Psoas muscle (tissue), 7 donors: ENCODE measurements at regions not wholly inside any gene's neighbourhood (a gene's known extent, or its start where the extent isn't known, plus 50 kb on each side); places are given as distances from the start of the nearest gene placed in this dataset.

ENCODE experiments used
- ATAC-seq, 4 donors: fragments of 200-7000 bp; cut with Tn5 transposase; one replicate each; pipeline ENCODE4 v1.9.1; 2020; ENCODE audit warnings: moderate library complexity in 3 of 4, mild to moderate bottlenecking in 2 of 4
- DNase-seq, 2 donors: peaks; one replicate each; pipeline ENCODE4 v3.0.0-alpha.2; 2020
- H3K27ac ChIP-seq: fragments of 200-600 bp; one replicate; pipeline ENCODE4 v1.8.0; 2022
- H3K27me3 ChIP-seq, 3 donors: fragments of 200-600 bp in 1 of 3; one replicate each; pipeline versions ENCODE4 v1.6.1 to v1.8.0; 2013 to 2022; ENCODE audit warnings: low read length in 2 of 3, mild to moderate bottlenecking in 2 of 3, moderate library complexity in 1 of 3; ENCODE audit not compliant: insufficient read depth in 3 of 3
- H3K36me3 ChIP-seq, 2 donors: fragments of 200-600 bp in 1 of 2; one replicate each; pipeline versions ENCODE4 v1.6.1 to v1.8.0; 2013 to 2022; ENCODE audit warnings: low read depth in 1 of 2, mild to moderate bottlenecking in 1 of 2, moderate library complexity in 1 of 2; ENCODE audit not compliant: insufficient read depth in 1 of 2
- H3K4me1 ChIP-seq: fragments of 200-600 bp; one replicate; pipeline ENCODE4 v1.8.0; 2022
- H3K4me3 ChIP-seq: fragments of 200-600 bp; one replicate; pipeline ENCODE4 v1.8.0; 2022; ENCODE audit warnings: mild to moderate bottlenecking
- H3K9me3 ChIP-seq: fragments of 200-600 bp; one replicate; pipeline ENCODE4 v1.8.0; 2022
- WGBS, 3 donors: extraction: QIAGEN DNeasy Blood & Tissue Kit; methylation state at CpG; one replicate each; pipeline versions ENCODE4 v1.1.6 to v1.1.7; 2013; 5-methylcytosine and 5-hydroxymethylcytosine counted together
- intact Hi-C, 2 donors: fragments of 100-400 bp; cut with DNase I; formaldehyde crosslinking; loops; one replicate each; pipeline versions ENCODE4 v1.11.0 to v1.14.2; 2022
- TF ChIP-seq, protein P1 (sequence below): fragments of 200-600 bp; IDR thresholded peaks from one replicate; pipeline ENCODE4 v1.8.0; 2022; ENCODE audit warnings: antibody characterized with exemption
- donor health status: healthy with polysubstance abuse.
- donor health status: DM: no; HTN: no; CAD: no; lungs with moderate emphysema.
- donor health status: Bipolar disorder and iron deficiency.
- donor health status: healthy.
- donor health status: DM: yes; HTN: yes; CAD: no.
- donor health status: DM: no; HTN: no; CAD: no.
- donor health status: DM: yes; HTN: yes; CAD: no.

DNA sequence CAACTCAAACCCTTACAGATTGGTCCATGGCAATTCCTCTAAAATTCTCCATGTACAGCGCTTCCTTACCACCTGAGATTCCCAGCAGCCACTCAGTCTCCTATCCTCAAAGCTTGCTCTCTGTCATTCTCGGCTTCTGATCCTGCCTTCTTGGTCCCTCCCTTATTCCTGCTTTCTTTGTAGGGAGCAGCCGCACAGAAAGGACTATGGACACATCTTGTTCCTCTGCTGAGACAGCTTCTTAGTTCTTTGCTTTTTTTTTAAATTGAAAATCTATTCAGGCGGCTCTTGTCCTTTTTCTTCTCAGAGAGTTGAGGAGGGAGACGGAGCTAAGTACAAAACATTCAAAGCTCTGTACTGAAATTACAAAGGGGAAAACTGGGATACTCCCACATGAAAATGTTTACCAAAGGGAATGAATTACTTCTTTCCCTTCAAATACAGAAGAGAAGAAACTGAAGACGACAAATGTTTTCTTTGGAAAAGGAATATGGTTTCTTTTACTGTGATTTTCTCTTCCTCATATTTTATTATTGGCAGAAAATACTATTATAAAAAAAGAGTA lies 285.1 kb downstream of the IL20RB start:
- H3K4me1 ChIP-seq, result no peaks in the 10 kb centered on the region
- H3K4me3 ChIP-seq, result no peak overlapping the region
- DNase-seq (no peak), ATAC-seq (no peak)
- TF ChIP-seq, protein P1, sequence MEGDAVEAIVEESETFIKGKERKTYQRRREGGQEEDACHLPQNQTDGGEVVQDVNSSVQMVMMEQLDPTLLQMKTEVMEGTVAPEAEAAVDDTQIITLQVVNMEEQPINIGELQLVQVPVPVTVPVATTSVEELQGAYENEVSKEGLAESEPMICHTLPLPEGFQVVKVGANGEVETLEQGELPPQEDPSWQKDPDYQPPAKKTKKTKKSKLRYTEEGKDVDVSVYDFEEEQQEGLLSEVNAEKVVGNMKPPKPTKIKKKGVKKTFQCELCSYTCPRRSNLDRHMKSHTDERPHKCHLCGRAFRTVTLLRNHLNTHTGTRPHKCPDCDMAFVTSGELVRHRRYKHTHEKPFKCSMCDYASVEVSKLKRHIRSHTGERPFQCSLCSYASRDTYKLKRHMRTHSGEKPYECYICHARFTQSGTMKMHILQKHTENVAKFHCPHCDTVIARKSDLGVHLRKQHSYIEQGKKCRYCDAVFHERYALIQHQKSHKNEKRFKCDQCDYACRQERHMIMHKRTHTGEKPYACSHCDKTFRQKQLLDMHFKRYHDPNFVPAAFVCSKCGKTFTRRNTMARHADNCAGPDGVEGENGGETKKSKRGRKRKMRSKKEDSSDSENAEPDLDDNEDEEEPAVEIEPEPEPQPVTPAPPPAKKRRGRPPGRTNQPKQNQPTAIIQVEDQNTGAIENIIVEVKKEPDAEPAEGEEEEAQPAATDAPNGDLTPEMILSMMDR, result no peak
- intact Hi-C loops, result no loop called here
- H3K36me3 ChIP-seq, result no peaks in the 10 kb centered on the region
- no peak overlapping the region for H3K27ac ChIP-seq
- 82 to 85% (median 83%) methylated on average over 6 of the region's 6 CpGs for WGBS, 3 donors
- H3K27me3 ChIP-seq, result no peaks in the 10 kb centered on the region
- H3K9me3 ChIP-seq, result no peaks in the 10 kb centered on the region

DNA sequence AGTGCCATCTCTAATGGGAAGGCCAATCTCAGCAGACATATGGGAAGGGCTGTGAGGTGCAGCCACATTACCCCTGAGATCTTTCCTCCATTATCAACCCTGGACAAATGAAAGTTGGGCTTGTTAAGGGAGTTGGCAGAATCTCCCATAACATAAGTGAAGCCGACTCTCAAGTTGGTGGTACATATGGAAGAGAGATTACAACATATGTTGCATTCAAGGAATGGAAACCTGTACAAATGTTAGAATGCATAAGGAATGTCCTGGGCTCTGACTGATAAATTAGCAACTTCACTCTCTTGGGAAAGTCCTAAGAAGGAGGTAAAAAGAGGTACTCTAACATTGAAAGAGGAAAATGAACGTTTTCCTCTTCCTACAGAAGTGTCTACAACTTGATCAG lies 288.7 kb downstream of the IL20RB start:
- no peaks in the 10 kb centered on the region for H3K27me3 ChIP-seq
- H3K4me3 ChIP-seq, result no peak overlapping the region
- H3K27ac ChIP-seq, result no peak overlapping the region
- no peak for DNase-seq
- intact Hi-C loops, result no loop called here
- H3K4me1 ChIP-seq, result no peaks in the 10 kb centered on the region
- WGBS, 3 donors, result 57 to 65% (median 61%) methylated on average over 2 of the region's 2 CpGs
- TF ChIP-seq, protein P1, result no peak
- no peaks in the 10 kb centered on the region for H3K36me3 ChIP-seq
- no peak for ATAC-seq
- H3K9me3 ChIP-seq, result no peaks in the 10 kb centered on the region

DNA sequence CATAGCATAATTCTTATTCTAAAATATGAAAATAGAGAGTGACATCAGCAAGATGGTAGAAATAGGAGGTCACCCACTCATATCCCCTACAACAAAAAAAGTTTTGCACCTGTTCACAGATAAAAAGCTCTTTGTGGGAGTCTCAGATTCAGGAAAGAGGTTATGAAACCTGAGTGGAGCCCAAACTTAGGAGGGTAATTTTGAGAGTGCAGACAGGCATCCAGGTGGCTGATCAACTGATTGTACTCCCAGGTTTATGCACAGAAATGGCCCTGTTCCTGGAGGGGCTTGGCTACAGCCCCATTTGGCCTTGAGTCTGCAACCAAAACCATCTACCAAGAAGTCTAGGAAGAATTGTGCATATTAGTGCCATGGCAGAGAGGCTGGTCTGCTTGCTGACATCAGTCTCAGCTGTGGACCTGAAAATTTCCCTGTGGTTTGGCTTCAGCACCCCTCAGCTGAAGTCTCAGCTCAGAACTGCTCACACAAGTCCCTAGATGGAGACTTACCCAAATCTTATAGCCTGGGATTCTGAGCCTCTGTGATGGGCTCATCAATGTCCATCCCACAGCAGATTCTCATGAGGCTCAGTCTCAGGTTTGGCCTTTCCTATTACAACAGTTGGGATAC lies 291.6 kb downstream of the IL20RB start:
- H3K4me1 ChIP-seq, result no peaks in the 10 kb centered on the region
- H3K4me3 ChIP-seq, result no peak overlapping the region
- no peaks in the 10 kb centered on the region for H3K27me3 ChIP-seq
- TF ChIP-seq, protein P1, result no peak
- intact Hi-C loops, result no loop called here
- ATAC-seq (no peak), DNase-seq (no peak)
- H3K27ac ChIP-seq, result no peak overlapping the region
- H3K36me3 ChIP-seq, result no peaks in the 10 kb centered on the region
- peaks cover 3% of the 10 kb centered on the region for H3K9me3 ChIP-seq

DNA sequence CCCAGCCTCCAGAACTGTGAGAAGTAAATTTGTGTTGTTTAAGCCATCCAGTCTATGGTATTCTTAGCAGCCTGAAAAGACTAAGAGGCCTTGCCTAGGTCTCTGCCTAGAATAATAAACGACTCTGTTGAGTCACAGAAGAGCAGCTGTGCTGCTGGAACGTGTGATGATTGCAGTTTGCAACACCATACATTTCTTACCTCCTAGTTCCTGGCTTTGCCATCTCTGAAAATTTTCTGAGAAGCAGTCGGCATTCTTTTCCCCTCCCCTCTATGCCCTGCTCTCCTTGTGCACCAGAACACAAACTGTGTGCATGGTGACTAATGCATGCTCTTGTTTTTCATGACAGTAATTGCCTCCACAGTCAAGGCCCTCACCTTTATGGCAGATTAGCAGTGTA lies 301.3 kb downstream of the IL20RB start:
- DNase-seq (no peak), ATAC-seq (no peak)
- 14 to 23% (median 15%) methylated on average over 3 of the region's 3 CpGs for WGBS, 3 donors
- Histone ChIP-seq H3K27me3 (no peaks in the 10 kb centered on the region), H3K4me3 (no peak overlapping the region), H3K36me3 (no peaks in the 10 kb centered on the region), H3K27ac (no peak overlapping the region), H3K9me3 (no peaks in the 10 kb centered on the region), H3K4me1 (no peaks in the 10 kb centered on the region)
- intact Hi-C loops, result no loop called here
- TF ChIP-seq, protein P1, result no peak

DNA sequence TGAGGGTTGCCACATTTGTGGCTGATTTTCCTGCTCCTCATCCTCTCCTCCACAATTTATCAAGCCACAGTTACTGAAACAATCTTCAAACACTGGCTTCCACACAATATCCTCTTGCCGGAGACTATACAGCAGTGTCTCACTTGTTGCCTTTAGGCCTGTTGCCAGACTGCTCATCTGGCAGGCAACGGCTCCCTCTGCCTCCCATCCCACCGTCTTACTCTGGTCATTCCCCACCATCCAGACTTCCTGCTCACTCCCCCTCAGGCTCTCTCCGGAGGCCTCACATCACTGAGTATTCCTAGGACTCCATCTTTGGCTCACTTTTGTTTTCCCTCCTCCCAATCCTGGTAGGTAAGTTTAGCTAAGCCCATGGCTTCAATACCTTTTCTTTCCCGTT lies 301.9 kb downstream of the IL20RB start:
- H3K4me1 ChIP-seq, result no peaks in the 10 kb centered on the region
- H3K27ac ChIP-seq, result no peak overlapping the region
- 21 to 24% (median 23%) methylated on average over 5 of the region's 5 CpGs for WGBS, 3 donors
- H3K36me3 ChIP-seq, result no peaks in the 10 kb centered on the region
- DNase-seq (no peak), ATAC-seq (no peak)
- H3K27me3 ChIP-seq, result peaks cover 0 to 2% (median 0%) of the 10 kb centered on the region in 3 donors
- intact Hi-C loops, result no loop called here
- no peaks in the 10 kb centered on the region for H3K9me3 ChIP-seq
- TF ChIP-seq, protein P1, result no peak
- H3K4me3 ChIP-seq, result no peak overlapping the region
